ENCODE measurements at regions not wholly inside any gene's neighbourhood (a gene's known extent, or its start where the extent isn't known, plus 50 kb on each side); places are given as distances from the start of the nearest gene placed in this dataset.

DNA sequence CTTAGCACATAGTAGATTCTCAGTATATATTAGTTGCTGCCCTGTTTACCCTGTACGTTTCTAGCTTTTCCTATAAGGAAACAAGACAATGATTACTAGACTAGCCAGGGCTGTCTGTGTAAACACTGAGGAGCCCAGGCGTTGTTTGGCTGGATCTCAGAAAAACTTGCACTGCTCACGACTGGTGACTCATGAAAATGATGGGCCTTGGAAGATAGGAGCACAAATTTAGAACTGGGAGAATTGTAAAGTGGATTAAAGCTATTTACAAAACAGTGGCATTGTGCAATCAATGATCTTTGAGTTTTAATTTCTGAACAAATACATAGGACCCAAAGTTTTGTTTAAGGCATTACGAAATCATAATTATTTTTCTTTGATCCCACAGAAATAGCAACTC is 276.9 kb downstream of the FAM76B start:
- CTCF ChIA-PET: no interaction called here
- H3K27ac ChIP-seq (ENCODE audit: low read length): no peak overlapping the region
- TF ChIP-seq, protein P1, sequence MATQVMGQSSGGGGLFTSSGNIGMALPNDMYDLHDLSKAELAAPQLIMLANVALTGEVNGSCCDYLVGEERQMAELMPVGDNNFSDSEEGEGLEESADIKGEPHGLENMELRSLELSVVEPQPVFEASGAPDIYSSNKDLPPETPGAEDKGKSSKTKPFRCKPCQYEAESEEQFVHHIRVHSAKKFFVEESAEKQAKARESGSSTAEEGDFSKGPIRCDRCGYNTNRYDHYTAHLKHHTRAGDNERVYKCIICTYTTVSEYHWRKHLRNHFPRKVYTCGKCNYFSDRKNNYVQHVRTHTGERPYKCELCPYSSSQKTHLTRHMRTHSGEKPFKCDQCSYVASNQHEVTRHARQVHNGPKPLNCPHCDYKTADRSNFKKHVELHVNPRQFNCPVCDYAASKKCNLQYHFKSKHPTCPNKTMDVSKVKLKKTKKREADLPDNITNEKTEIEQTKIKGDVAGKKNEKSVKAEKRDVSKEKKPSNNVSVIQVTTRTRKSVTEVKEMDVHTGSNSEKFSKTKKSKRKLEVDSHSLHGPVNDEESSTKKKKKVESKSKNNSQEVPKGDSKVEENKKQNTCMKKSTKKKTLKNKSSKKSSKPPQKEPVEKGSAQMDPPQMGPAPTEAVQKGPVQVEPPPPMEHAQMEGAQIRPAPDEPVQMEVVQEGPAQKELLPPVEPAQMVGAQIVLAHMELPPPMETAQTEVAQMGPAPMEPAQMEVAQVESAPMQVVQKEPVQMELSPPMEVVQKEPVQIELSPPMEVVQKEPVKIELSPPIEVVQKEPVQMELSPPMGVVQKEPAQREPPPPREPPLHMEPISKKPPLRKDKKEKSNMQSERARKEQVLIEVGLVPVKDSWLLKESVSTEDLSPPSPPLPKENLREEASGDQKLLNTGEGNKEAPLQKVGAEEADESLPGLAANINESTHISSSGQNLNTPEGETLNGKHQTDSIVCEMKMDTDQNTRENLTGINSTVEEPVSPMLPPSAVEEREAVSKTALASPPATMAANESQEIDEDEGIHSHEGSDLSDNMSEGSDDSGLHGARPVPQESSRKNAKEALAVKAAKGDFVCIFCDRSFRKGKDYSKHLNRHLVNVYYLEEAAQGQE (IDR thresholded peaks at IDR 0.05; ENCODE audit: insufficient read depth in 1 of 2, low read depth in 2 of 2, low read length in 1 of 2): no peak
- TF ChIP-seq TCF7L2 (IDR thresholded peaks at IDR 0.05; ENCODE audit: low read depth, low read length): no peak
- TF ChIP-seq POLR2AphosphoS5 (IDR thresholded peaks at IDR 0.05; ENCODE audit: low read depth, low read length): no peak
- TF ChIP-seq, protein P2, sequence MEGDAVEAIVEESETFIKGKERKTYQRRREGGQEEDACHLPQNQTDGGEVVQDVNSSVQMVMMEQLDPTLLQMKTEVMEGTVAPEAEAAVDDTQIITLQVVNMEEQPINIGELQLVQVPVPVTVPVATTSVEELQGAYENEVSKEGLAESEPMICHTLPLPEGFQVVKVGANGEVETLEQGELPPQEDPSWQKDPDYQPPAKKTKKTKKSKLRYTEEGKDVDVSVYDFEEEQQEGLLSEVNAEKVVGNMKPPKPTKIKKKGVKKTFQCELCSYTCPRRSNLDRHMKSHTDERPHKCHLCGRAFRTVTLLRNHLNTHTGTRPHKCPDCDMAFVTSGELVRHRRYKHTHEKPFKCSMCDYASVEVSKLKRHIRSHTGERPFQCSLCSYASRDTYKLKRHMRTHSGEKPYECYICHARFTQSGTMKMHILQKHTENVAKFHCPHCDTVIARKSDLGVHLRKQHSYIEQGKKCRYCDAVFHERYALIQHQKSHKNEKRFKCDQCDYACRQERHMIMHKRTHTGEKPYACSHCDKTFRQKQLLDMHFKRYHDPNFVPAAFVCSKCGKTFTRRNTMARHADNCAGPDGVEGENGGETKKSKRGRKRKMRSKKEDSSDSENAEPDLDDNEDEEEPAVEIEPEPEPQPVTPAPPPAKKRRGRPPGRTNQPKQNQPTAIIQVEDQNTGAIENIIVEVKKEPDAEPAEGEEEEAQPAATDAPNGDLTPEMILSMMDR (IDR thresholded peaks at IDR 0.05): no peak
- no peak for TF ChIP-seq SIN3A (IDR thresholded peaks at IDR 0.05; ENCODE audit: borderline replicate concordance, insufficient read depth, low read depth, low read length)

DNA sequence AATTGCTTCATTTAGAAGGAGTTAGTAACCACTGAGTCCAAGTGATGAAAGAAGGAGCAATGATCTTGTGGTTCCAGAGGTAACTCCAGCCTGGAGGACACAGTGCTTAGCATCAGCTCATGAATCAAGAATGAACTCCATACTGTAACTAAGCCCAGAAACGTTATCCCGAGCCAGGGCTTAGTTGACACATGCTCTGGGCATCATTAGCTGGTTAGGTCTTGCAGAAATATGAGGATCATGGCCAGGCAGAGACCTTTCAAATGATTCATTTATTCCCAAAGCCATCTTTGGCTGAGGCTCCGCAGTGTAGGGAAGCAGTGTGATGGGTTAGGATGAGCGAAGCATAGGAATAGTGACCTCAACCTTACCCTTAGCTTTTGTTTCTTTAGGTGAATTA is 277.4 kb downstream of the FAM76B start:
- no peak overlapping the region for H3K4me3 ChIP-seq (ENCODE audit: low read depth in 2 of 2, low read length in 2 of 2)
- H3K4me1 ChIP-seq (ENCODE audit: control insufficient read depth, insufficient read depth, low read length): no peaks in the 10 kb centered on the region
- ChIA-PET POLR2A (interaction anchor here (0.6 kb wide), 1 partner anchor 50 kb away, joined by 7 read pairs; no protein-coding TSS in a partner anchor), CTCF (no interaction called here)
- DNase-seq (ENCODE audit: low read depth, low spot score): no peak
- H3K9me3 ChIP-seq (ENCODE audit: control insufficient read depth, insufficient read depth, low read depth, low read length): no peaks in the 10 kb centered on the region
- no TSS peak for BruUV-seq (replicated peaks)
- in situ Hi-C loops (cut with HindIII; ENCODE audit: low pct_unique_long_range_greater_than_20kb, low sequenced_read_pairs) (no loop called here), intact Hi-C loops (cut with micrococcal nuclease; ENCODE audit: unreplicated experiment) (no loop called here)
- peaks cover 6% of the 10 kb centered on the region for H3K27me3 ChIP-seq (ENCODE audit: control insufficient read depth, insufficient read depth, low read length)
- TF ChIP-seq, protein P1 (IDR thresholded peaks at IDR 0.05; ENCODE audit: insufficient read depth in 1 of 2, low read depth in 2 of 2, low read length in 1 of 2): no peak
- no peak for TF ChIP-seq SIN3A (IDR thresholded peaks at IDR 0.05; ENCODE audit: borderline replicate concordance, insufficient read depth, low read depth, low read length)
- no peak for TF ChIP-seq POLR2AphosphoS5 (IDR thresholded peaks at IDR 0.05; ENCODE audit: low read depth, low read length)
- TF ChIP-seq TCF7L2 (IDR thresholded peaks at IDR 0.05; ENCODE audit: low read depth, low read length): no peak
- TF ChIP-seq, protein P2 (IDR thresholded peaks at IDR 0.05): no peak
- H3K27ac ChIP-seq (ENCODE audit: low read length): no peak overlapping the region
- H3K36me3 ChIP-seq (ENCODE audit: control insufficient read depth, insufficient read depth, low read length): no peaks in the 10 kb centered on the region
- ATAC-seq: no peak

More for the DNA sequence above, 276.9 kb downstream of the FAM76B start:
- in situ Hi-C loops (cut with HindIII; ENCODE audit: low pct_unique_long_range_greater_than_20kb, low sequenced_read_pairs): no loop called here
- POLR2A ChIA-PET: interaction anchor here (0.6 kb wide), 1 partner anchor 50 kb away, joined by 7 read pairs; no protein-coding TSS in a partner anchor
- no peak overlapping the region for H3K4me3 ChIP-seq (ENCODE audit: low read depth in 2 of 2, low read length in 2 of 2)
- no peaks in the 10 kb centered on the region for H3K4me1 ChIP-seq (ENCODE audit: control insufficient read depth, insufficient read depth, low read length)
- ATAC-seq (no peak), DNase-seq (ENCODE audit: low read depth, low spot score) (no peak)
- H3K9me3 ChIP-seq (ENCODE audit: control insufficient read depth, insufficient read depth, low read depth, low read length): no peaks in the 10 kb centered on the region
- H3K27me3 ChIP-seq (ENCODE audit: control insufficient read depth, insufficient read depth, low read length): peaks cover 6% of the 10 kb centered on the region
- intact Hi-C loops (cut with micrococcal nuclease; ENCODE audit: unreplicated experiment): no loop called here
- H3K36me3 ChIP-seq (ENCODE audit: control insufficient read depth, insufficient read depth, low read length): no peaks in the 10 kb centered on the region
- BruUV-seq (replicated peaks): no TSS peak

Measured in Panc1 (cell line).